ENCODE measurements at regions not wholly inside any gene's neighbourhood (a gene's known extent, or its start where the extent isn't known, plus 50 kb on each side); places are given as distances from the start of the nearest gene placed in this dataset.

GRCh38 chr20:47875297-47876025 is 90.2 kb upstream of the SULF2 start:
- no peak for DNase-seq (ENCODE audit: low spot score)
- intact Hi-C loops (cut with DNase I), result no loop called here

GRCh38 chr20:47872341-47872740 is 87.1 kb upstream of the SULF2 start:
- no peak for DNase-seq (ENCODE audit: low spot score)
- intact Hi-C loops (cut with DNase I), result no loop called here

- intact Hi-C loops (cut with DNase I), result no loop called here
Measured at GRCh38 chr20:47870475-47870874, 85.2 kb upstream of the SULF2 start.

GRCh38 chr20:47868744-47869143 is 83.5 kb upstream of the SULF2 start:
- DNase-seq (ENCODE audit: low spot score), result no peak
- intact Hi-C loops (cut with DNase I), result no loop called here

More at GRCh38 chr20:47870475-47870874, 85.2 kb upstream of the SULF2 start:
- DNase-seq (ENCODE audit: low spot score), result no peak

- no peak for DNase-seq (ENCODE audit: low spot score)
- intact Hi-C loops (cut with DNase I), result no loop called here
Measured at GRCh38 chr20:47868236-47868635, 83.0 kb upstream of the SULF2 start.

GRCh38 chr20:47867831-47868230 is 82.5 kb upstream of the SULF2 start:
- intact Hi-C loops (cut with DNase I), result no loop called here
- no peak for DNase-seq (ENCODE audit: low spot score)

- no peak for DNase-seq (ENCODE audit: low spot score)
- intact Hi-C loops (cut with DNase I), result no loop called here
Measured at GRCh38 chr20:47866480-47866879, 81.2 kb upstream of the SULF2 start.

GRCh38 chr20:47865912-47866311 is 80.6 kb upstream of the SULF2 start:
- intact Hi-C loops (cut with DNase I), result no loop called here
- no peak for DNase-seq (ENCODE audit: low spot score)

GRCh38 chr20:47865451-47865850 is 80.2 kb upstream of the SULF2 start:
- intact Hi-C loops (cut with DNase I), result no loop called here

GRCh38 chr20:47863981-47864380 is 78.7 kb upstream of the SULF2 start:
- intact Hi-C loops (cut with DNase I), result no loop called here
- DNase-seq (ENCODE audit: low spot score), result no peak

More at GRCh38 chr20:47865451-47865850, 80.2 kb upstream of the SULF2 start:
- DNase-seq (ENCODE audit: low spot score), result no peak

- intact Hi-C loops (cut with DNase I), result no loop called here
- DNase-seq (ENCODE audit: low spot score), result no peak
Measured at GRCh38 chr20:47863315-47863965, 78.2 kb upstream of the SULF2 start.

- intact Hi-C loops (cut with DNase I), result no loop called here
Measured at GRCh38 chr20:47862574-47863240, 77.4 kb upstream of the SULF2 start.

GRCh38 chr20:47861116-47861515 is 75.8 kb upstream of the SULF2 start:
- intact Hi-C loops (cut with DNase I), result no loop called here
- no peak for DNase-seq (ENCODE audit: low spot score)

More at GRCh38 chr20:47862574-47863240, 77.4 kb upstream of the SULF2 start:
- no peak for DNase-seq (ENCODE audit: low spot score)

GRCh38 chr20:47860049-47860830 is 75.0 kb upstream of the SULF2 start:
- DNase-seq (ENCODE audit: low spot score), result no peak
- intact Hi-C loops (cut with DNase I), result no loop called here

GRCh38 chr20:47859278-47859677 is 74.0 kb upstream of the SULF2 start:
- no peak for DNase-seq (ENCODE audit: low spot score)
- intact Hi-C loops (cut with DNase I), result no loop called here

GRCh38 chr20:47857569-47858464 is 72.5 kb upstream of the SULF2 start:
- DNase-seq (ENCODE audit: low spot score), result no peak
- intact Hi-C loops (cut with DNase I), result no loop called here

GRCh38 chr20:47857187-47857568 is 71.9 kb upstream of the SULF2 start:
- intact Hi-C loops (cut with DNase I), result no loop called here
- no peak for DNase-seq (ENCODE audit: low spot score)

GRCh38 chr20:47855799-47856198 is 70.5 kb upstream of the SULF2 start:
- intact Hi-C loops (cut with DNase I), result no loop called here
- no peak for DNase-seq (ENCODE audit: low spot score)

GRCh38 chr20:47854687-47855212 is 69.5 kb upstream of the SULF2 start:
- intact Hi-C loops (cut with DNase I), result no loop called here

More at GRCh38 chr20:47854687-47855212, 69.5 kb upstream of the SULF2 start:
- DNase-seq (ENCODE audit: low spot score), result no peak

Data from cardiac septum (tissue), 1 donor.